ENCODE measurements at regions not wholly inside any gene's neighbourhood (a gene's known extent, or its start where the extent isn't known, plus 50 kb on each side); places are given as distances from the start of the nearest gene placed in this dataset.

DNA sequence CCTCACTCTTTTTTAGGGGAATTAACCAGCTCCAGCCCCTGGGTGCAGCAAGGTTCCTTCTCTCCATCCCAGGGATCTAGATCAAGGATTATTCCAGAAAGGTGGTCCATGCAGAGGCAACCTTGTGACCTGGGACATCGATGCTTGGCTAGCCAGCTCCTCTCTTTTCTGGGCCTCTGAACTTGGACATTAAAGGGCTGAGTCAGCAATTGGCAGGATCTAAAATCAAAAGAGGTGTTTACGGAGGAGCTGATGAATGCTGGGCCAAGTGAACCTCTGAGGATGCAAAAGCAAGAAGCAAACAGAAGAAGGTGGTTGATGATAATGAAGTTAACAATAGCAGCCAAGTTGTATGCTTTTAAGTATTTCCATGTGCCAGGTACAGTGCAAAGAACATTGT is 207.0 kb downstream of the MAF start:
- Mint-ChIP-seq H3K9me3 (ENCODE audit: unreplicated experiment) (peaks cover 2% of the 10 kb centered on the region), H3K27me3 (ENCODE audit: unreplicated experiment) (peaks cover 5% of the 10 kb centered on the region), H3K4me3 (ENCODE audit: unreplicated experiment) (no peak overlapping the region), H3K4me1 (ENCODE audit: low read depth, unreplicated experiment) (no peaks in the 10 kb centered on the region), H3K27ac (ENCODE audit: unreplicated experiment) (no peak overlapping the region), H3K36me3 (ENCODE audit: unreplicated experiment) (no peaks in the 10 kb centered on the region)
- no peak for TF ChIP-seq CTCF (IDR thresholded peaks at IDR 0.05; ENCODE audit: partially characterized antibody, unreplicated experiment)
- no peak for DNase-seq

GRCh38 chr16:79393127-79393526 is 207.4 kb downstream of the MAF start:
- Mint-ChIP-seq H3K4me1 (ENCODE audit: low read depth, unreplicated experiment) (no peaks in the 10 kb centered on the region), H3K27ac (ENCODE audit: unreplicated experiment) (no peak overlapping the region), H3K27me3 (ENCODE audit: unreplicated experiment) (peaks cover 5% of the 10 kb centered on the region), H3K9me3 (ENCODE audit: unreplicated experiment) (peaks cover 2% of the 10 kb centered on the region), H3K36me3 (ENCODE audit: unreplicated experiment) (no peaks in the 10 kb centered on the region), H3K4me3 (ENCODE audit: unreplicated experiment) (no peak overlapping the region)
- no peak for DNase-seq
- TF ChIP-seq CTCF (IDR thresholded peaks at IDR 0.05; ENCODE audit: partially characterized antibody, unreplicated experiment) = no peak

DNA sequence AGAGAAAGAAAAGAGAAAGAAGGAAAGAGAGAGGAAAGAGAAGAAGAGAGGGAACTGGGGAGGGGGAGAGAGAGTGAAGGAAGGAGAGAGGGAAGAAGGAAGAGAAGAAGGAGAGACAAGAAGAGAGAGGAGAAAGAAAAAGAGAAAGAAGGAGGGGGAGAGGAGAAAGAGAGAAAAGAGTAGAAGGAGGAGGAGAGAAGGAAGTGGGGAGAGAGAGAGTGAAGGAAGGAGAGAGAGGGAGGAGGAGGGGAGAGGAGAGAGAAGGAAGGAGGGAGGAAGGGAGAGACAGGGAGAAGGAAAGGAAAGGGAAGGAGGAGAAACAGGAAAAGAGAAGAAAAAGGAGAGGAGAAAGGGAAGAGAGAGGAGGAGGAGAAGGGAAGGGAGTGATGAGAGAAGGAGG is 208.5 kb downstream of the MAF start:
- H3K4me3 Mint-ChIP-seq (ENCODE audit: unreplicated experiment) = no peak overlapping the region
- no peak overlapping the region for H3K27ac Mint-ChIP-seq (ENCODE audit: unreplicated experiment)
- TF ChIP-seq CTCF (IDR thresholded peaks at IDR 0.05; ENCODE audit: partially characterized antibody, unreplicated experiment) = no peak
- peaks cover 2% of the 10 kb centered on the region for H3K9me3 Mint-ChIP-seq (ENCODE audit: unreplicated experiment)
- H3K27me3 Mint-ChIP-seq (ENCODE audit: unreplicated experiment) = peaks cover 5% of the 10 kb centered on the region
- H3K36me3 Mint-ChIP-seq (ENCODE audit: unreplicated experiment) = no peaks in the 10 kb centered on the region
- no peak for DNase-seq
- H3K4me1 Mint-ChIP-seq (ENCODE audit: low read depth, unreplicated experiment) = no peaks in the 10 kb centered on the region

- H3K36me3 Mint-ChIP-seq (ENCODE audit: unreplicated experiment) = no peaks in the 10 kb centered on the region
- no peak overlapping the region for H3K27ac Mint-ChIP-seq (ENCODE audit: unreplicated experiment)
- H3K4me1 Mint-ChIP-seq (ENCODE audit: low read depth, unreplicated experiment) = no peaks in the 10 kb centered on the region
Measured at GRCh38 chr16:79391395-79391794, 209.1 kb downstream of the MAF start.

More at GRCh38 chr16:79391395-79391794, 209.1 kb downstream of the MAF start:
- DNase-seq = no peak
- Mint-ChIP-seq H3K4me3 (ENCODE audit: unreplicated experiment) (no peak overlapping the region), H3K9me3 (ENCODE audit: unreplicated experiment) (peaks cover 2% of the 10 kb centered on the region), H3K27me3 (ENCODE audit: unreplicated experiment) (peaks cover 5% of the 10 kb centered on the region)
- no peak for TF ChIP-seq CTCF (IDR thresholded peaks at IDR 0.05; ENCODE audit: partially characterized antibody, unreplicated experiment)

Measured in glutamatergic neuron (in vitro differentiated cells).